GM23338 (cell line): ENCODE measurements at regions not wholly inside any gene's neighbourhood (a gene's known extent, or its start where the extent isn't known, plus 50 kb on each side); places are given as distances from the start of the nearest gene placed in this dataset.

Source experiments
- ATAC-seq: fragments of 200-7000 bp; cut with Tn5 transposase; 3 replicates; pipeline ENCODE4 v1.9.1; 2020
- DNase-seq: peaks from one replicate; pipeline ENCODE4 v3.0.0-alpha.2; 2015; ENCODE audit warnings: low spot score
- H2AFZ ChIP-seq: fragments of 200-600 bp; sonication (generic); 2 replicates; pipeline ENCODE4 v1.8.0; 2016; ENCODE audit warnings: antibody characterized with exemption, mild to moderate bottlenecking, moderate library complexity
- H3F3A ChIP-seq: fragments of 200-600 bp; sonication (generic); replicated peaks from 2 replicates; pipeline ENCODE4 v1.8.0; 2017; ENCODE audit warnings: antibody characterized with exemption, mixed run types, low read depth
- H3K27ac ChIP-seq: fragments of 200-600 bp; sonication (generic); 2 replicates; pipeline ENCODE4 v1.6.1; 2016; ENCODE audit warnings: low read depth
- H3K27me3 ChIP-seq: fragments of 200-600 bp; sonication (generic); 2 replicates; pipeline ENCODE4 v1.8.0; 2016; ENCODE audit warnings: mild to moderate bottlenecking, mixed run types, moderate library complexity; ENCODE audit not compliant: insufficient read depth
- H3K36me3 ChIP-seq: fragments of 200-600 bp; sonication (generic); 2 replicates; pipeline ENCODE4 v1.8.0; 2016; ENCODE audit warnings: mild to moderate bottlenecking; ENCODE audit not compliant: insufficient read depth
- H3K4me1 ChIP-seq: fragments of 200-600 bp; sonication (generic); 2 replicates; pipeline ENCODE4 v1.8.0; 2016; ENCODE audit warnings: mild to moderate bottlenecking, moderate library complexity; ENCODE audit not compliant: insufficient read depth
- H3K4me2 ChIP-seq: fragments of 200-600 bp; sonication (generic); 2 replicates; pipeline ENCODE4 v1.7.1; 2017; ENCODE audit warnings: mixed run types
- H3K4me3 ChIP-seq: fragments of 200-600 bp; sonication (generic); 2 replicates; pipeline ENCODE4 v1.6.1; 2016; ENCODE audit warnings: mixed run types
- H3K79me2 ChIP-seq: fragments of 200-600 bp; sonication (generic); replicated peaks from 2 replicates; pipeline ENCODE4 v1.8.0; 2017; ENCODE audit warnings: mild to moderate bottlenecking; ENCODE audit not compliant: insufficient read depth
- H3K9me2 ChIP-seq: fragments of 200-600 bp; sonication (generic); 2 replicates; pipeline ENCODE4 v1.8.0; 2017; ENCODE audit not compliant: insufficient read depth
- H4K20me1 ChIP-seq: fragments of 200-600 bp; sonication (generic); replicated peaks from 2 replicates; pipeline ENCODE4 v1.8.0; 2017; ENCODE audit warnings: mild to moderate bottlenecking; ENCODE audit not compliant: insufficient read depth
- H3K27ac Mint-ChIP-seq: 2 replicates; pipeline ENCODE4 v1.8.0; 2020; ENCODE audit warnings: inconsistent platforms, mild to moderate bottlenecking, moderate library complexity, mixed read lengths
- H3K27me3 Mint-ChIP-seq: 3 replicates; pipeline ENCODE4 v1.8.0; 2022; ENCODE audit warnings: low read depth, mild to moderate bottlenecking, moderate library complexity, mixed read lengths, inconsistent platforms; ENCODE audit not compliant: insufficient read depth, poor library complexity
- H3K36me3 Mint-ChIP-seq: 3 replicates; pipeline ENCODE4 v1.8.0; 2021; ENCODE audit warnings: low read depth, mild to moderate bottlenecking, inconsistent platforms, moderate library complexity, mixed read lengths
- H3K4me1 Mint-ChIP-seq: 3 replicates; pipeline ENCODE4 v1.8.0; 2020; ENCODE audit warnings: mild to moderate bottlenecking, inconsistent platforms, mixed read lengths
- H3K4me3 Mint-ChIP-seq: 3 replicates; pipeline ENCODE4 v1.8.0; 2021; ENCODE audit warnings: moderate library complexity, mild to moderate bottlenecking, inconsistent platforms, mixed read lengths
- H3K9me3 Mint-ChIP-seq: 3 replicates; pipeline ENCODE4 v1.8.0; 2020; ENCODE audit warnings: moderate library complexity, mild to moderate bottlenecking, inconsistent platforms, mixed read lengths
- CTCF ChIP-seq, 2 experiments: fragments of 200-600 bp in 1 of 2; sonication (generic) in 1 of 2; conservative IDR thresholded peaks; 2 replicates each; pipeline versions ENCODE4 v1.5.1 to v1.6.1; 2016 to 2017; ENCODE audit warnings: antibody characterized with exemption in 2 of 2, low read depth in 2 of 2, mild to moderate bottlenecking in 2 of 2, moderate library complexity in 1 of 2
- ETS1 ChIP-seq: IDR thresholded peaks from 2 replicates; pipeline ENCODE4 v1.6.1; 2016; ENCODE audit warnings: antibody characterized with exemption
- JUNB ChIP-seq: IDR thresholded peaks from one replicate; pipeline ENCODE4 v1.6.1; 2016; ENCODE audit warnings: antibody characterized with exemption; ENCODE audit not compliant: unreplicated experiment
- REST ChIP-seq: IDR thresholded peaks from one replicate; pipeline ENCODE4 v1.6.1; 2018; ENCODE audit warnings: antibody characterized with exemption; ENCODE audit not compliant: unreplicated experiment
- TF ChIP-seq, protein P1 (sequence below): fragments of 250-450 bp; sonication (Bioruptor Pico); IDR thresholded peaks from 2 replicates; pipeline ENCODE4 v1.5.0; 2020; ENCODE audit warnings: mild to moderate bottlenecking, moderate library complexity

DNA sequence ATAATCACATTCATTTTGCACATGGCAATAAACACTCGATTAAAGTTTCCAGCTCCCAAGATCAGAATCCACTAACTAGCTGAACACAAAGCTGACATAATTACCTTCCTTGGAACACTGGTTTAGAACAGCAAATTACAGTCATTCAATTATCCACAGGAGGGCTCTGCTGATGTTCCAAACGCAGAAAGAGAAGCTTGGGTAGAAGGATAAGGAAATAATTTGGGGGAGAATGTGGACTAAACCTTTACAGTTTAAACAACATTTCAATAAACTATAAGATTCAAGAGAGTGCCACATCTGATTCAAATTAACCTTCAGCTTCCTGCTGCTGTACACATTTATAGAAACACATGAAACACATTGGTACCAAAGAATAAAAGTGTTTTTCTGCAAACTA, 67.8 kb upstream of the ARL4C start (continued):
- TF ChIP-seq, protein P1, sequence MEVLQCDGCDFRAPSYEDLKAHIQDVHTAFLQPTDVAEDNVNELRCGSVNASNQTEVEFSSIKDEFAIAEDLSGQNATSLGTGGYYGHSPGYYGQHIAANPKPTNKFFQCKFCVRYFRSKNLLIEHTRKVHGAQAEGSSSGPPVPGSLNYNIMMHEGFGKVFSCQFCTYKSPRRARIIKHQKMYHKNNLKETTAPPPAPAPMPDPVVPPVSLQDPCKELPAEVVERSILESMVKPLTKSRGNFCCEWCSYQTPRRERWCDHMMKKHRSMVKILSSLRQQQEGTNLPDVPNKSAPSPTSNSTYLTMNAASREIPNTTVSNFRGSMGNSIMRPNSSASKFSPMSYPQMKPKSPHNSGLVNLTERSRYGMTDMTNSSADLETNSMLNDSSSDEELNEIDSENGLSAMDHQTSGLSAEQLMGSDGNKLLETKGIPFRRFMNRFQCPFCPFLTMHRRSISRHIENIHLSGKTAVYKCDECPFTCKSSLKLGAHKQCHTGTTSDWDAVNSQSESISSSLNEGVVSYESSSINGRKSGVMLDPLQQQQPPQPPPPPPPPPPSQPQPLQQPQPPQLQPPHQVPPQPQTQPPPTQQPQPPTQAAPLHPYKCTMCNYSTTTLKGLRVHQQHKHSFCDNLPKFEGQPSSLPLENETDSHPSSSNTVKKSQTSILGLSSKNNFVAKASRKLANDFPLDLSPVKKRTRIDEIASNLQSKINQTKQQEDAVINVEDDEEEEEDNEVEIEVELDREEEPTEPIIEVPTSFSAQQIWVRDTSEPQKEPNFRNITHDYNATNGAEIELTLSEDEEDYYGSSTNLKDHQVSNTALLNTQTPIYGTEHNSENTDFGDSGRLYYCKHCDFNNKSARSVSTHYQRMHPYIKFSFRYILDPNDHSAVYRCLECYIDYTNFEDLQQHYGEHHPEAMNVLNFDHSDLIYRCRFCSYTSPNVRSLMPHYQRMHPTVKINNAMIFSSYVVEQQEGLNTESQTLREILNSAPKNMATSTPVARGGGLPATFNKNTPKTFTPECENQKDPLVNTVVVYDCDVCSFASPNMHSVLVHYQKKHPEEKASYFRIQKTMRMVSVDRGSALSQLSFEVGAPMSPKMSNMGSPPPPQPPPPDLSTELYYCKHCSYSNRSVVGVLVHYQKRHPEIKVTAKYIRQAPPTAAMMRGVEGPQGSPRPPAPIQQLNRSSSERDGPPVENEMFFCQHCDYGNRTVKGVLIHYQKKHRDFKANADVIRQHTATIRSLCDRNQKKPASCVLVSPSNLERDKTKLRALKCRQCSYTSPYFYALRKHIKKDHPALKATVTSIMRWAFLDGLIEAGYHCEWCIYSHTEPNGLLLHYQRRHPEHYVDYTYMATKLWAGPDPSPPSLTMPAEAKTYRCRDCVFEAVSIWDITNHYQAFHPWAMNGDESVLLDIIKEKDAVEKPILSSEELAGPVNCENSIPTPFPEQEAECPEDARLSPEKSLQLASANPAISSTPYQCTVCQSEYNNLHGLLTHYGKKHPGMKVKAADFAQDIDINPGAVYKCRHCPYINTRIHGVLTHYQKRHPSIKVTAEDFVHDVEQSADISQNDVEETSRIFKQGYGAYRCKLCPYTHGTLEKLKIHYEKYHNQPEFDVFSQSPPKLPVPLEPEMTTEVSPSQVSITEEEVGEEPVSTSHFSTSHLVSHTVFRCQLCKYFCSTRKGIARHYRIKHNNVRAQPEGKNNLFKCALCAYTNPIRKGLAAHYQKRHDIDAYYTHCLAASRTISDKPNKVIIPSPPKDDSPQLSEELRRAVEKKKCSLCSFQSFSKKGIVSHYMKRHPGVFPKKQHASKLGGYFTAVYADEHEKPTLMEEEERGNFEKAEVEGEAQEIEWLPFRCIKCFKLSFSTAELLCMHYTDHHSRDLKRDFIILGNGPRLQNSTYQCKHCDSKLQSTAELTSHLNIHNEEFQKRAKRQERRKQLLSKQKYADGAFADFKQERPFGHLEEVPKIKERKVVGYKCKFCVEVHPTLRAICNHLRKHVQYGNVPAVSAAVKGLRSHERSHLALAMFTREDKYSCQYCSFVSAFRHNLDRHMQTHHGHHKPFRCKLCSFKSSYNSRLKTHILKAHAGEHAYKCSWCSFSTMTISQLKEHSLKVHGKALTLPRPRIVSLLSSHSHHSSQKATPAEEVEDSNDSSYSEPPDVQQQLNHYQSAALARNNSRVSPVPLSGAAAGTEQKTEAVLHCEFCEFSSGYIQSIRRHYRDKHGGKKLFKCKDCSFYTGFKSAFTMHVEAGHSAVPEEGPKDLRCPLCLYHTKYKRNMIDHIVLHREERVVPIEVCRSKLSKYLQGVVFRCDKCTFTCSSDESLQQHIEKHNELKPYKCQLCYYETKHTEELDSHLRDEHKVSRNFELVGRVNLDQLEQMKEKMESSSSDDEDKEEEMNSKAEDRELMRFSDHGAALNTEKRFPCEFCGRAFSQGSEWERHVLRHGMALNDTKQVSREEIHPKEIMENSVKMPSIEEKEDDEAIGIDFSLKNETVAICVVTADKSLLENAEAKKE (CRISPR knock-in tag), result no peak
- no peak for TF ChIP-seq ETS1

DNA sequence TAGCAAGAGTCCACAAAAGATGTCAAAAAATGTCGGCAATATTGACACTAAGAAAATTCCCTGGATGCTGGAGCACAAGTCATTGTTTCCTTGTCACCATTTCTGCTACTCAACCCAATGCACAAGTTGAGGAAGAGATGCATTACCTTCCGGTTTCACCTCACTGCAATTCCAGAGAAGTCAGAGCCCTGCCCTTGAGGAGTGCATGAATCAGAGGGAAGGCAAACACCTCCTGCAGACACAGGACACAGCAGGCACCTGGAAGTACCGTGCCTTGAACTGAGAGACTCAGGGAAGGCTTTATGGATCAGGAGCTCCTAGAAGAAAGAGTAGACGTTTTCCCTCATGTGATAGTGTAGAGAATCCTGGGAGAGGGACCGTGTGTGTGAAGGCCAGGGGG, 62.7 kb upstream of the ARL4C start:
- TF ChIP-seq CTCF (conservative IDR thresholded peaks at IDR 0.05; ENCODE audit: low read depth in 2 of 2) (no peak), JUNB (no peak), REST (no peak)
- Histone ChIP-seq H3K4me1 (no peaks in the 10 kb centered on the region), H3K36me3 (no peaks in the 10 kb centered on the region; the same call in 1 of the 2 replicates), H3K27ac (no peak overlapping the region), H3K79me2 (no peaks in the 10 kb centered on the region), H3K4me3 (no peak overlapping the region), H2AFZ (no peak overlapping the region), H3K9me2 (0 out of 2 replicates have a peak, but pooled peaks cover 3% of the 10 kb centered on the region), H3K4me2 (no peak overlapping the region), H4K20me1 (no peaks in the 10 kb centered on the region), H3F3A (no peaks in the 10 kb centered on the region), H3K27me3 (no peaks in the 10 kb centered on the region)
- Mint-ChIP-seq H3K9me3 (peaks cover 24% of the 10 kb centered on the region), H3K4me1 (peaks cover 2% of the 10 kb centered on the region; the same call in 2 of the 3 replicates), H3K4me3 (no peak overlapping the region), H3K27ac (no peak overlapping the region), H3K36me3 (peaks cover 25% of the 10 kb centered on the region), H3K27me3 (peaks cover 4% of the 10 kb centered on the region)
- DNase-seq (no peak), ATAC-seq (no peak)
